CD4-positive, alpha-beta T cell (primary cell): ENCODE measurements at regions not wholly inside any gene's neighbourhood (a gene's known extent, or its start where the extent isn't known, plus 50 kb on each side); places are given as distances from the start of the nearest gene placed in this dataset.
A peak's percentile ranks its signal among the peaks of the same experiment; 100 is the strongest.

ENCODE experiments used
- ATAC-seq: fragments of 200-7000 bp; cut with Tn5 transposase; one replicate; pipeline ENCODE4 v1.10.0; 2022; ENCODE audit warnings: mild to moderate bottlenecking; ENCODE audit not compliant: poor library complexity
- CTCF ChIA-PET: fragments of 350-600 bp; sonication (Branson Sonifier 250); formaldehyde crosslinking; loops from one replicate; lab custom pipeline; 2021; ENCODE audit warnings: antibody characterized with exemption, inconsistent platforms; lab: Charles Lee
- POLR2A ChIA-PET: fragments of 350-600 bp; sonication (Branson Sonifier 250); formaldehyde crosslinking; loops from one replicate; lab custom pipeline; 2021; ENCODE audit warnings: antibody characterized with exemption, inconsistent platforms; lab: Charles Lee
- DNase-seq, 14 experiments: peaks; one replicate each; pipeline ENCODE4 v3.0.0-alpha.2; 2013 to 2020; ENCODE audit warnings: mixed read lengths in 2 of 14
- H3K27ac ChIP-seq, 2 donors: one replicate each; pipeline versions ENCODE4 v1.5.1 to v1.7.0; 2013; ENCODE audit warnings: low read length in 2 of 2, low read depth in 1 of 2, mild to moderate bottlenecking in 1 of 2
- H3K27me3 ChIP-seq, 2 experiments: 1 replicate in 1 of 2; 2 replicates in 1 of 2; pipeline versions ENCODE4 v1.6.1 to v1.7.0; 2013; ENCODE audit warnings: low read length in 2 of 2, control low read depth in 1 of 2, mild to moderate bottlenecking in 1 of 2, moderate library complexity in 1 of 2; ENCODE audit not compliant: insufficient read depth in 2 of 2, control insufficient read depth in 1 of 2
- H3K36me3 ChIP-seq: one replicate; pipeline ENCODE4 v1.6.1; 2013; ENCODE audit warnings: low read length, control low read depth; ENCODE audit not compliant: insufficient read depth
- H3K4me1 ChIP-seq: one replicate; pipeline ENCODE4 v1.6.1; 2013; ENCODE audit warnings: low read length, control low read depth; ENCODE audit not compliant: insufficient read depth
- H3K4me3 ChIP-seq: one replicate; pipeline ENCODE4 v1.5.1; 2013; ENCODE audit warnings: mild to moderate bottlenecking, low read length, moderate library complexity
- H3K9me3 ChIP-seq, 2 experiments: 1 replicate in 1 of 2; 2 replicates in 1 of 2; pipeline versions ENCODE4 v1.6.1 to v1.7.0; 2013; ENCODE audit warnings: low read length in 2 of 2, mild to moderate bottlenecking in 2 of 2, control low read depth in 1 of 2, moderate library complexity in 1 of 2; ENCODE audit not compliant: control insufficient read depth in 1 of 2, insufficient read depth in 1 of 2
- H3K27ac Mint-ChIP-seq: one replicate; pipeline ENCODE4 v1.8.0; 2020; ENCODE audit warnings: mixed read lengths
- H3K27me3 Mint-ChIP-seq: one replicate; pipeline ENCODE4 v1.8.0; 2021; ENCODE audit warnings: mixed read lengths
- H3K36me3 Mint-ChIP-seq: one replicate; pipeline ENCODE4 v1.8.0; 2021; ENCODE audit warnings: low read depth, mixed read lengths
- H3K4me1 Mint-ChIP-seq: one replicate; pipeline ENCODE4 v1.8.0; 2021; ENCODE audit warnings: low read depth, mixed read lengths
- H3K4me3 Mint-ChIP-seq: one replicate; pipeline ENCODE4 v1.8.0; 2020; ENCODE audit warnings: mild to moderate bottlenecking, mixed read lengths
- H3K9me3 Mint-ChIP-seq: one replicate; pipeline ENCODE4 v1.8.0; 2020; ENCODE audit warnings: mixed read lengths
- CTCF ChIP-seq: fragments of 200-600 bp; IDR thresholded peaks from one replicate; pipeline ENCODE4 v1.8.0; 2022; ENCODE audit warnings: antibody characterized with exemption, mild to moderate bottlenecking
- intact Hi-C, 2 experiments: fragments of 100-400 bp; cut with DNase I in 1 of 2; cut with micrococcal nuclease in 1 of 2; formaldehyde crosslinking; loops; one replicate each; pipeline versions ENCODE4 v1.15.1 to v1.9.0; 2023 to 2025; cut with DNase I, micrococcal nuclease

GRCh38 chr13:86831084-86831483 is 840.1 kb upstream of the SLITRK5 start:
- ATAC-seq: no peak
- H3K9me3 Mint-ChIP-seq: peaks cover 8% of the 10 kb centered on the region
- peak in 1 of 14 experiments; percentile 6 for DNase-seq
- no peaks in the 10 kb centered on the region for H3K27me3 Mint-ChIP-seq
- H3K4me1 Mint-ChIP-seq: no peaks in the 10 kb centered on the region
- no peaks in the 10 kb centered on the region for H3K36me3 ChIP-seq
- no peaks in the 10 kb centered on the region for H3K4me1 ChIP-seq
- TF ChIP-seq CTCF: no peak
- CTCF ChIA-PET: no interaction called here
- H3K36me3 Mint-ChIP-seq: no peaks in the 10 kb centered on the region
- POLR2A ChIA-PET: no interaction called here
- H3K9me3 ChIP-seq: peaks cover 0 to 1% of the 10 kb centered on the region in 2 experiments
- intact Hi-C loops: no loop called here
- H3K27ac Mint-ChIP-seq: no peak overlapping the region
- no peaks in the 10 kb centered on the region for H3K27me3 ChIP-seq
- no peak overlapping the region for H3K4me3 Mint-ChIP-seq
- H3K4me3 ChIP-seq: no peak overlapping the region
- H3K27ac ChIP-seq: no peak overlapping the region

- Histone ChIP-seq H3K9me3 (peaks cover 0 to 29% of the 10 kb centered on the region in 2 experiments), H3K4me1 (no peaks in the 10 kb centered on the region), H3K36me3 (no peaks in the 10 kb centered on the region), H3K4me3 (no peak overlapping the region), H3K27ac (no peak overlapping the region), H3K27me3 (no peaks in the 10 kb centered on the region)
- Mint-ChIP-seq H3K4me3 (no peak overlapping the region), H3K36me3 (no peaks in the 10 kb centered on the region), H3K9me3 (peaks cover 10% of the 10 kb centered on the region), H3K4me1 (no peaks in the 10 kb centered on the region), H3K27ac (no peak overlapping the region), H3K27me3 (no peaks in the 10 kb centered on the region)
- POLR2A ChIA-PET: no interaction called here
- CTCF ChIA-PET: no interaction called here
- no peak for ATAC-seq
- no peak for TF ChIP-seq CTCF
- intact Hi-C loops: no loop called here
- DNase-seq: no peak
Measured at GRCh38 chr13:86838411-86839120, 832.6 kb upstream of the SLITRK5 start.

- Mint-ChIP-seq H3K27ac (no peak overlapping the region), H3K4me3 (no peak overlapping the region), H3K4me1 (no peaks in the 10 kb centered on the region), H3K36me3 (no peaks in the 10 kb centered on the region), H3K9me3 (peaks cover 8% of the 10 kb centered on the region), H3K27me3 (no peaks in the 10 kb centered on the region)
- TF ChIP-seq CTCF: no peak
- ChIA-PET POLR2A (no interaction called here), CTCF (no interaction called here)
- no peaks in the 10 kb centered on the region for H3K36me3 ChIP-seq
- no peaks in the 10 kb centered on the region for H3K4me1 ChIP-seq
- no peak overlapping the region for H3K4me3 ChIP-seq
- H3K27me3 ChIP-seq: no peaks in the 10 kb centered on the region
- DNase-seq: no peak
- intact Hi-C loops: no loop called here
- no peak for ATAC-seq
- H3K9me3 ChIP-seq: peaks cover 0 to 29% of the 10 kb centered on the region in 2 experiments
- H3K27ac ChIP-seq: no peak overlapping the region
Measured at GRCh38 chr13:86839221-86839620, 832.0 kb upstream of the SLITRK5 start.
